ENCODE measurements at regions not wholly inside any gene's neighbourhood (a gene's known extent, or its start where the extent isn't known, plus 50 kb on each side); places are given as distances from the start of the nearest gene placed in this dataset.
"Not testable (repeated sequence)": the region's sequence is repeated elsewhere in the genome, so short reads cannot be mapped to it uniquely, and the experiment has no call there.

- in situ Hi-C loops (cut with HindIII; ENCODE audit: low pct_unique_long_range_greater_than_20kb, low sequenced_read_pairs): no loop called here
- DNase-seq (ENCODE audit: low read depth): no peak
Measured at GRCh38 chr7:28900311-28900710, 57.8 kb downstream of the TRIL start.

- in situ Hi-C loops (cut with HindIII; ENCODE audit: low pct_unique_long_range_greater_than_20kb, low sequenced_read_pairs): no loop called here
- no peak for DNase-seq (ENCODE audit: low read depth)
Measured at GRCh38 chr7:28893888-28894287, 64.2 kb downstream of the TRIL start.

DNA sequence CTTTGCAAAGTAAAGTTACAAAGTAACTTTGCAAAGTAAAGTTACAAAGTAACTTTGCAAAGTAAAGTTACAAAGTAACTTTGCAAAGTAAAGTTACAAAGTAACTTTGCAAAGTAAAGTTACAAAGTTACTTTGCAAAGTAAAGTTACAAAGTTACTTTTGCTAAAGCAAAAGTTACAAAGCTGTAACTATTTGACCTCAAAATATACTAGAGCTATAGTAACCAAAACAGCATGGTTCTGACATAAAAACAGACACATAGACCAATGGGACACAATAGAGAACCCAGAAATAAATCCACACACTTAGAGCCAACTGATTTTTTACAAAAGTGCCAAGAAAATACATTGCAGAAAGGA, 66.3 kb downstream of the TRIL start:
- in situ Hi-C loops (cut with HindIII; ENCODE audit: low pct_unique_long_range_greater_than_20kb, low sequenced_read_pairs): not testable (repeated sequence)
- DNase-seq (ENCODE audit: low read depth): peak; percentile 22

- in situ Hi-C loops (cut with HindIII; ENCODE audit: low pct_unique_long_range_greater_than_20kb, low sequenced_read_pairs): no loop called here
- DNase-seq (ENCODE audit: low read depth): peak; percentile 44
Measured at GRCh38 chr7:28891192-28891875, 66.8 kb downstream of the TRIL start.

GRCh38 chr7:28890137-28890536, 68.0 kb downstream of the TRIL start:
- DNase-seq (ENCODE audit: low read depth): no peak
- in situ Hi-C loops (cut with HindIII; ENCODE audit: low pct_unique_long_range_greater_than_20kb, low sequenced_read_pairs): no loop called here

DNA sequence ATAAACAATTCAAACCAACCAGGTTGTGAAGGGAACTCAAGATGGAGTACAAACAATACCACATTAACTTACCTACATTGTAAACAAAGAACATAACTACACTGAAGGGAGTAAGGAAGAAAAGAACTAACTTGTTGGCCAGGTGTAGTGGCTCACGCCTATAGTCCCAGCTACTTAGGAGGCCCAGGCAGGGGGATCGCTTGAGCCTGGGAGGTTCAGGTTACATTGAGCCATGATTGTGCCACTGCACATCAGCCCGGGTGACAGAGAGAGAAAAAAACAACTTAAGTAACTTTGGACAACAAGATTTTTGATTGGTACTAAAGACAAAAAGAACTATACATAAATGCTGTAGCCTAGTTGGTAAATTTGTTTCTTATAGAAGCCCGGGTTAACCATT, 68.8 kb downstream of the TRIL start:
- no peak for DNase-seq (ENCODE audit: low read depth)
- in situ Hi-C loops (cut with HindIII; ENCODE audit: low pct_unique_long_range_greater_than_20kb, low sequenced_read_pairs): no loop called here

DNA sequence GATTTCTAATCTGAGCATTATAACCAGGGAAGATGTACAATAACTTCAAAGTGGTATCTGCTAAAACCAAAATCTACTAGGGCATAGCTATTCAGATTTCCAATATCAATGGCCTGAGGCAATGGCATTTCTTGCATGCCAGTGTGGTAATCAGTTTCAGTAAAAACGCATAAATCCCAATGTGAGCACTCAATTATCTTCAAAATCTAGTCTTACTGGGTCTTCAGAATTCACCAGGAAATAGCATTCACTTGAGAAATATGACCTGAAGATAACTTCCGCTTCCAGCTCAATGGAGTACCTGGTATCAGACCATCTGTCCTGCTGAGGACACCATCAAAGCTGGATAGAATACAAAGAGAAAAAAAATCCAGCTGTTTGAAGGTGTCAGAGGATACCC, 72.4 kb downstream of the TRIL start:
- in situ Hi-C loops (cut with HindIII; ENCODE audit: low pct_unique_long_range_greater_than_20kb, low sequenced_read_pairs): no loop called here
- DNase-seq (ENCODE audit: low read depth): no peak

GRCh38 chr7:28882869-28883470, 75.2 kb downstream of the TRIL start:
- in situ Hi-C loops (cut with HindIII; ENCODE audit: low pct_unique_long_range_greater_than_20kb, low sequenced_read_pairs): no loop called here

GRCh38 chr7:28879105-28879504, 79.0 kb downstream of the TRIL start:
- no peak for DNase-seq (ENCODE audit: low read depth)
- in situ Hi-C loops (cut with HindIII; ENCODE audit: low pct_unique_long_range_greater_than_20kb, low sequenced_read_pairs): no loop called here

More at GRCh38 chr7:28882869-28883470, 75.2 kb downstream of the TRIL start:
- DNase-seq (ENCODE audit: low read depth): no peak

- DNase-seq (ENCODE audit: low read depth): no peak
- in situ Hi-C loops (cut with HindIII; ENCODE audit: low pct_unique_long_range_greater_than_20kb, low sequenced_read_pairs): no loop called here
Measured at GRCh38 chr7:28878481-28878880, 79.6 kb downstream of the TRIL start.
